NCI-H2227 treated with DMSO at 0.1 percent for 48 hours (cell line): ENCODE measurements at regions not wholly inside any gene's neighbourhood (a gene's known extent, or its start where the extent isn't known, plus 50 kb on each side); places are given as distances from the start of the nearest gene placed in this dataset.

Source experiments
- DNase-seq: peaks from one replicate; lab custom pipeline; 2025; lab: John Stamatoyannopoulos, UW

DNA sequence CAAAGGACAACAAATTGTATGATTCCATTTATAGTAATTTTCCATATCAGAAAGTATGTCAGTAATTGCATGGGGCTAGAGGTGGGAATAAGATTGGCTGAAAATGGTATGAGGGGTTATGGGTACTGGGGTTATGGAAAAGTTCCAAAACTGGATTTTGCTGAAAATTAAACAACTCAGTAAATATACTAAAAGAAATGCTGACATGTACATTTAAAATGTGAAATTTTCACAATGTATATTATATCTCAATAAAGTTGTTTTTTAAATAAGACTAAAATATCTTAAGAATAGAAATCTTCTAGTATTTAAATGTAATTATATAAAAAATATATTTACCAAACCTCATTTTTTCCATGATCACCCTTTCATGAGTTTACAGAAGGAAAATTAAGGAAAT lies 844.9 kb upstream of the SLIT2 start:
- no peak for DNase-seq

- no peak for DNase-seq
These were observed 847.8 kb upstream of the SLIT2 start for GRCh38 chr4:19403786-19404370.

- DNase-seq: no peak
These were observed 849.1 kb upstream of the SLIT2 start for GRCh38 chr4:19402581-19403065.

DNA sequence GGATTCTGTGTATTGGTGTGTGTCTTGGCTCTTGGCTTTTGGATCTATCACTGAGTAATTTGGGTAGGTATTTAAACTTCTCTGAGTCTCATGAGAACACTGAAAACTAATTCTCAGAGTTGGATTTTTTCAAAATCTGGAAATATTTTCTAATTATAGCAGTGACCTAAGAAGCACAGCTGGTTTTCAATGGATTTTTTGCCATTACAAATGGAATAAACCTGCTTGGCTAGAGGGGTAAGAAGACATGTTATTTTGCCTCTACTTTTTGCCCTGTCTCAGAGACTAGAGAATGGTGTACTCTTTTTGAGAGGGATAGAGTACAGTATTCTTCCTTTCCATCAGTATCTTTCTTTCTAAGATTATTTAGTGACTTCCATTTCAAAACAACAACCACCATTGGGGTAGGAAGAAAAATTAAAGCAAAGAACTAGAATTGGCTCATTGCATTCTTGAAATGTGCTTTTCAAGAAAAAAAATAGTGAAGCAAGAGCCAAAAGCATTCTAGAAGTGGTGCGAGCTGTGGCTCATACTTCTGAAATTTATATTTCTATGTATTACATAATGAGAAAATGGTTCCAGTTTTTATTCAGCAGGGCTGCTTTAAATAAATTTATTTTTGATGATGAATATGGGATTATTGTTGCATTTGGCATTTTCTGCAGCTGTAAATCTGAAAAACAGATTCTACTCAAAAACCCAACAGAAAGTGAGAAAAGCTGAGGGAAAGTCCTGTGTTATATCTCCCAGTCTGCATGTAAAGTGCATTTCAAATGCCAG lies 850.2 kb upstream of the SLIT2 start:
- DNase-seq: no peak

DNA sequence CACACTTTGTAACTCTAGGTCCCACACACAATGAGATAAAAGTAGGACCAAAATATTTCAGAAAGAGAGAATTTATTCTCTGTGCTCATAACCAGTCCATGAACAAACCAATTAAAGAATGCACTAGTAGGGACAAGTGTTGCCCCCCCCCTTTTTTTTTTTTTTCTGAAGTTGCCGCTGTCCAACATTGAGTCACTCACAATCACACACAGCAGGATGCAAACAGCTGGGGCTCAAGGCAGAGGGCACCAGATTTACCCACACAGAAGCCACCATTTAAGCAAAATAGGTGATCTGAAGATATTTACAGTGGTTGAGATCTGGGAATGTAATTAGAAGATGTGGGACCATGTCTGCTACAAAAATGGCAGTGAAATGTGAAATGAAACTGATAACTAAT lies 850.9 kb upstream of the SLIT2 start:
- DNase-seq: no peak

DNA sequence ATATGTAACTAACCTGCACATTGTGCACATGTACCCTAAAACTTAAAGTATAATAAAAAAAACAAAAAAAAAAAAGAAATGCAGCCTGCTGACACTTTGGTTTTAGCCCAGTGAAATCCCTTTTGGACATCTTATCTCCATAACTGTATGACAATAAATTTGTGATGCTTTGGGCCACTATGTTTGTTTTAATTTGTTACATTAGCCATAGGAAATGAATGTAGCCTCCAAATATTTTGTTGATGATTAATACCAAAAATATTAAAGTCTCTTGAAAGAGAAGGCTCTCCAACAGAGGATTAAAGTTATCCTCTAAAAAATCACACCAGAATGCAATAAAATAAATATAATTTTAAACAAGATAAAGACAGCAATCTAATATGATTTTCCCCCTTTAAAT lies 852.7 kb upstream of the SLIT2 start:
- no peak for DNase-seq

- DNase-seq: no peak
These were observed 864.9 kb upstream of the SLIT2 start for GRCh38 chr4:19386786-19387185.

GRCh38 chr4:19382993-19383756 lies 868.5 kb upstream of the SLIT2 start:
- DNase-seq: peak; percentile 73

DNA sequence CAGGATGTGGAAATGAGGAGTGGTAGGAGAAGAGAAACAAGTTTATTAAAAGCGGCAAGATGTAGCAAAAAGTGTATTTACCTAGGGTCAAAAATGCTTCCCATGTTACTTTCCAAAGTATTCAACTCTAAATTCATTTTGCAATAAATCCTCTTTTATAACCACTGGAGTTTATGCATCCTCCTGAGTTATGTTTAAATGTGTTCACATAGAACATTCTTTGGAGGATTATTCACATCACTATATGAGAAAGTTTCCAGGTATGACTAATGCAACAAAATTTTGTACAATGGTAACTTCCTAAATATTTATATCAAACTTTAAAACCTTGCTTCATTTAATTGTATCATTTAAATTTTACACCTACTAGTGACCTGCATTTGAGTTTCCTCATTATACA lies 870.6 kb upstream of the SLIT2 start:
- DNase-seq: no peak

DNA sequence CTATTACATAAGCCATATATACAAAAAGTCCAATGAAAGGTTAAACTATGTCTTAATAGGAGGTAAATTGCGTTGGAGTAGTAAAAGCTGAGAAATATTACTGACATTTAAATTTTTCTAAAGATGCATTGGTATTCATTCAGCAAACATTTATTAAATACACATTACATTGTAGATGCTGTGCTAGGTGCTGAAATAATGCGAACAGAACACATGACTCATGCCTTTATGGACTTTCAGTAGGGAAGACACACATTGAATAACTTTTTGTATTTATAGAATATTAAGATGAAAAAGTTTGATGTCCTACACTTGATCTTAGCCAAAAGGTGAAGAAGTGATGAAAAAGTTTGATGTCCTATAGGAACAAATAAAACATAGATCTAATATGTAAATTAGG lies 871.1 kb upstream of the SLIT2 start:
- no peak for DNase-seq

GRCh38 chr4:19379191-19379708 lies 872.5 kb upstream of the SLIT2 start:
- no peak for DNase-seq

DNA sequence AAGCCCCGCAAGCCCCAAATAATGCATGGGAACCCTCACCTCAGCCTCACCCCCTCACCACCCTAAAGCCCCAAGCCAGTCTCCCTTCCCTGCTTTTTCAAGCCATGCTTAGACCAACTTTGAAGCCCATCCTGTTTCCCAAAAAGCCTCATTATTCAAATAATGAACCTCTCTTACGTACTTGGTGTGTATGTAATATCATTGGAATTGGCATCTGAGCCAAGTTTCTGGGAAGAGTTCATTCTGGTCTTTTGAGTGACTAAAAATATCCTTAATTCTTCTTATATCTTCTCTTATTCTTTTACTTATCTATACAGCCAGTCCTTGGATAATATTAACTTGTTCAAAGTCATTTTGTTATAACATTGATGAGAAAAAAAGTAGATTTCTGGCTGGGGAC lies 875.8 kb upstream of the SLIT2 start:
- DNase-seq: no peak

- DNase-seq: no peak
These were observed 876.4 kb upstream of the SLIT2 start for GRCh38 chr4:19375136-19375804.

- DNase-seq: no peak
These were observed 879.3 kb upstream of the SLIT2 start for GRCh38 chr4:19372390-19372789.

GRCh38 chr4:19368800-19369199 lies 882.9 kb upstream of the SLIT2 start:
- no peak for DNase-seq

DNA sequence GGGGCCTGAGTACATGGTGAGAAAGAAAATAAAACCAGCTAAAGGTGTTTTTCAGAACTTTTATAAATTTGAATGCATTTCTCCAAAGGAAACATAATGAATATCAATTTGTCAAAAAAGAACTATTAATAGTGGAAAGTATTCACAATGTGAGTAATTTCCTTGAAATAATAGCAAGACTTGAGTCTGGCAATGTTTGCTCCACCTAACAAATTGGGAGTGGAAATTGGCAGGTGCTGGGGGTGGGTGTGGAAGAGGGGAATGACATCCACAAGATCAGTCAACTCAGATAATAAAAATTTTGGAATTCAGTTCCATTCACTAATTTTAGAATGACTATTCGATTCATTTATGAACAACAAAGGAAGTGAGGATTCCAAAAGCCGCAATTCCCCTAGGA lies 884.8 kb upstream of the SLIT2 start:
- DNase-seq: no peak

DNA sequence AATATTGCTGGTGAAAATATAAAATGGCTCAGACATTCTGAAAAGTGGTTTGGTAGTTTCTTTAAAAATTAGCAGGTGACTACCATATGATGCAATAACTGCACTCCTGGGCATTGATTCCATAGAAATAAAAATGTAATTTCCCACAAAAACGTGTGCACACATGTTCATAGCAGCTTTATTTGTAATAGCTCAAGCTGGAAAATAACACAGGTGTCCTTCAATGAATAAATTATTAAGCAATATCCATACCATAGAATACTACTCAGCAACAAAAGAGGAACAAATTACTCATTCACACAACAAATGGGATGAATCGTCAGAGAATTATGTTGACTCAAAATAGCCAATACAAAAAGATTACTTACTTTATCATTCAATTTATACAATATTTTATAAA lies 893.7 kb upstream of the SLIT2 start:
- DNase-seq: no peak

DNA sequence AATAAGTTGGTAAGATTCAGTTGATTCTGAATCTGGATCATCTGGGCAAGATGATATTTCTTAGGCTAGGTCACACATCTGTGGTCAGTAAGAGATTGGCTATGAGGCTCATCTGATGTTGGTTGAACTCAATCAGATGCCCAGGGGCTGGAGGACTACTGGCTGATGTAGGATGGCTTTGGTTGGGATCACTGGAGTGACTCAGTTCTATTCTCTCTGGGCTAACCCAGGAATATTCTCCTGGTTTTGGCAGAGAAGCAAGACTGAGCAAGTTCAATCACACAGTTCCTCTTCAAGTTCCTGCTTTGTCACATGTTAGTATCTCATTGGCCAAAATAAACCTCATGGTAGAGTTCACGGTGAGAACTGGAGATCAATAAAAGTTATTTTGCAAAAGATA lies 902.3 kb upstream of the SLIT2 start:
- DNase-seq: no peak

DNA sequence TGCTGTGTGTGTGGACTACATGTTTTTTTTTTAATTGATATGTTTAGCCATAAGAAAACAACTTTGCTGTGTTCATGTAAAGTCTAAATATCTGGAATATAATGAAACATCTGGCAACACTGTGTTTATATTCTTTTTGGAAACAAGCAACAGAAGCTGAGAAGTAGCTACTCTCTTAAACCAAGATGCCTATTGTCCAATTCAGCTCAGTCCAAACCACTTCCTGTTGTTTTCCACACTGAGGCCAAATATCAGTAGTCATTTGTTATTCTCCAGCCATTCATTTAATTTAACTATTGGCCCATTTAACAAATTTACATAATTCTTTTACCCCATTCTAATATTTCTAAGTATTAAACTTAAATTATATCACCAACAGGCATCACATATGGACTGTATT lies 903.0 kb upstream of the SLIT2 start:
- DNase-seq: no peak

DNA sequence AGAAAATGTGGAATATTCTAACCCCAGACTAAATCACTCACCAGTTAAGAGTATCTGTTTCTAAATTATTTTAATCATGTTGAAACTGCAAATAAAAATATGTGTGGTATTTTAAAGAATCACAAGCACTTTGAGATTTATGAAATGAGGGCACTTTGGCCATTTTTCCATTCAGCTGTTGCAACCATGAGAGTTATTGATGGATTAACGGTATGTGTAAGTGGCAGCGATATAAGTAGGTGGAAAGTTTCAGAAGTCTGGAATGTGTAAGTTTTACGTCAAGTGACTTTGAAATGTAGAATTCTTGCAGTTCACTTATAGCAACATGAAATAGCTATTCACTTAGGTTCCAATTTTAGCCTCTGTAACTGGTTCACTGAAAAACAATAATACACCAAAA lies 905.1 kb upstream of the SLIT2 start:
- no peak for DNase-seq

DNA sequence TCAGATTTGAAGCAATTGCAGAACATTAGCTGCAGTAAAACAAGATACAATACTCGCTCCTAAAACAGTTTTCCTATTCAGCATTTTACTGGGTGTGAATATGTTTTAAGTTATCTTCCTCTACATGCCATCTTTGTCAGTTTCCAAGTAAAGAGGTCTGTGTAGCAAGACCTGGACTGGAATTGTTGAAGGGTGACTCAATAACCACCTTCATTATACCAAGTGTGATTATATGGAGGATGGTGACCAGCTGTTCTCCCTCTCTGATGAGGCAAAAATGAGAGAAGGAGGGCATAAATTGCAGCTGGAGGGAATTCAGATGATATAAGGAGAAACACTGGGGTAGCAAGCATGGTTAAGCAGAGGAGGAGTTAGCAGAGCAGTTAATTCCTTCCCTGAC lies 922.1 kb upstream of the SLIT2 start:
- DNase-seq: no peak

DNA sequence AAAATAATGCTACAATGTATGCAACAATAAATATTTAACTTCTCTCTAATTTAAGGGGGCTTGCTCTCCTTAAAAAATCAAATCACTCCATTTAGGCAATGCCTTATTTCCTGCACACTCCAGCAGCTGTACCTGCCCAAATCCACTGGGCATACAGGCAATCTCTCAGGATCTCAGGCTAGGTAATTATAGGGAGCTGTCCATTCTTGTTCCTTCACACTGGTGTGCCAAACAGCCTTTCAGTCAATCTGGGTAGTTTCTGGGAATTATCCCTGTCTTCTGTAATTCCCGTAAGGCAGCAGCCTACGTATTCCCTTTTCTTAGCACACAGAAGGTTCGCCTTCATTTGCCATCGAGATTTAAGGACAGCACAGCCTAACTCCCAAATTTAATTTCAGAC lies 922.6 kb upstream of the SLIT2 start:
- DNase-seq: no peak
